A673 (cell line): ENCODE measurements at regions not wholly inside any gene's neighbourhood (a gene's known extent, or its start where the extent isn't known, plus 50 kb on each side); places are given as distances from the start of the nearest gene placed in this dataset.
A peak's percentile ranks its signal among the peaks of the same experiment; 100 is the strongest.

Source experiments
- BruUV-seq: library from RNA; stranded (reverse); fragments of 400-500 nt; replicated peaks from 2 replicates; lab custom pipeline; 2021; lab: Mats Ljungman, UMichigan
- CTCF ChIA-PET: fragments of 300-600 bp; sonication (Branson Sonifier 250); formaldehyde crosslinking; loops from one replicate; lab custom pipeline; 2022; ENCODE audit warnings: antibody characterized with exemption; lab: Charles Lee
- POLR2A ChIA-PET: fragments of 300-600 bp; sonication (Branson Sonifier 250); formaldehyde crosslinking; loops from one replicate; lab custom pipeline; 2022; ENCODE audit warnings: antibody characterized with exemption; ENCODE audit not compliant: low non-redundant PET; lab: Charles Lee
- DNase-seq: peaks from one replicate; pipeline ENCODE4 v3.0.0-alpha.2; 2015; ENCODE audit warnings: low spot score
- H3K27ac ChIP-seq: fragments of 200-600 bp; sonication (generic); 2 replicates; pipeline ENCODE4 v1.5.1; 2016; ENCODE audit warnings: mixed run types, low read depth, mild to moderate bottlenecking, mixed read lengths, antibody characterized with exemption, low read length; ENCODE audit not compliant: poor library complexity, severe bottlenecking
- H3K27me3 ChIP-seq: fragments of 200-600 bp; sonication (generic); replicated peaks from 2 replicates; pipeline ENCODE4 v1.6.1; 2017; ENCODE audit warnings: mixed run types, low read depth, mild to moderate bottlenecking, mixed read lengths, antibody characterized with exemption, low read length; ENCODE audit not compliant: insufficient read depth, poor library complexity
- H3K36me3 ChIP-seq: fragments of 200-600 bp; sonication (generic); 2 replicates; pipeline ENCODE4 v1.6.1; 2016; ENCODE audit warnings: mixed run types, mild to moderate bottlenecking, mixed read lengths, antibody characterized with exemption, low read length; ENCODE audit not compliant: insufficient read depth, poor library complexity, severe bottlenecking
- H3K4me1 ChIP-seq: fragments of 200-600 bp; sonication (generic); 2 replicates; pipeline ENCODE4 v1.6.1; 2017; ENCODE audit warnings: mixed run types, mild to moderate bottlenecking, mixed read lengths, antibody characterized with exemption, low read length; ENCODE audit not compliant: insufficient read depth, poor library complexity, severe bottlenecking
- H3K4me3 ChIP-seq: fragments of 200-600 bp; sonication (generic); 2 replicates; pipeline ENCODE4 v1.5.1; 2016; ENCODE audit warnings: low read depth, mixed run types, mild to moderate bottlenecking, mixed read lengths, low read length; ENCODE audit not compliant: poor library complexity, severe bottlenecking
- H3K9me3 ChIP-seq: fragments of 200-600 bp; sonication (generic); 2 replicates; pipeline ENCODE4 v1.6.1; 2016; ENCODE audit warnings: mixed run types, low read depth, mild to moderate bottlenecking, mixed read lengths, antibody characterized with exemption, low read length; ENCODE audit not compliant: poor library complexity, severe bottlenecking
- CTCF ChIP-seq: fragments of 300-800, 200-600 bp; sonication (generic); conservative IDR thresholded peaks from 2 replicates; pipeline ENCODE4 v1.5.1; 2017; ENCODE audit warnings: low read depth, mild to moderate bottlenecking, antibody characterized with exemption, low read length, moderate library complexity, mixed read lengths
- EZH2 ChIP-seq: fragments of 200-600 bp; sonication (generic); IDR thresholded peaks from 2 replicates; pipeline ENCODE4 v1.6.1; 2017; ENCODE audit warnings: borderline replicate concordance, low read depth, mild to moderate bottlenecking, mixed read lengths, antibody characterized with exemption, low read length; ENCODE audit not compliant: poor library complexity, severe bottlenecking
- intact Hi-C: fragments of 100-400 bp; cut with micrococcal nuclease; formaldehyde crosslinking; loops from one replicate; pipeline ENCODE4 v1.10.0; 2022; ENCODE audit not compliant: unreplicated experiment

GRCh38 chr11:8318536-8318935 is 54.9 kb upstream of the LMO1 start:
- no peak overlapping the region for H3K4me3 ChIP-seq
- intact Hi-C loops, result no loop called here
- no peak for DNase-seq
- no TSS peak for BruUV-seq
- no peaks in the 10 kb centered on the region for H3K9me3 ChIP-seq
- CTCF ChIA-PET, result no interaction called here
- H3K4me1 ChIP-seq, result no peaks in the 10 kb centered on the region
- POLR2A ChIA-PET, result no interaction called here
- TF ChIP-seq EZH2, result no peak
- TF ChIP-seq CTCF, result peak; percentile 36; the same call in 1 of the 2 replicates
- no peak overlapping the region for H3K27ac ChIP-seq
- peaks cover 77% of the 10 kb centered on the region for H3K27me3 ChIP-seq
- H3K36me3 ChIP-seq, result no peaks in the 10 kb centered on the region

DNA sequence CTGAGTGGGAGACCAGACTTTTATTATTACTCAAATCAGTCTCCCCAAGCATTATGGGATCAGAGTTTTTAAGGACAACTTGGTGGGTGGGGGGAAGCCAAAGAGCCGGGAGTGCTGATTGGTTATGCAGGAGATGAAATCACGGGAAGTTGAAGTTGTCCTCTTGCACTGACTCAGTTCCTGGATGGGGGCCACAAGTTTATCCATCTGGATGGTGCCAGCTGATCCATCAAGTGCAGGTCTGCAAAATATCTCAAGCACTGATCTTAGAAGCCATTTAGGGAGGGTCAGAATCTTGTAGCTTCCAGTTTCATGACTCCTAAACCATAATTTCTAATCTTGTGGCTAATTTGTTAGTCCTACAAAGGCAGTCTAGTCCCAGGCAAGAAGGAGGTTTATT is 53.5 kb upstream of the LMO1 start:
- no peaks in the 10 kb centered on the region for H3K36me3 ChIP-seq
- H3K27ac ChIP-seq, result no peak overlapping the region
- peaks cover 72% of the 10 kb centered on the region for H3K27me3 ChIP-seq
- TF ChIP-seq CTCF, result no peak
- TF ChIP-seq EZH2, result no peak
- intact Hi-C loops, result no loop called here
- ChIA-PET CTCF (no interaction called here), POLR2A (no interaction called here)
- no peaks in the 10 kb centered on the region for H3K9me3 ChIP-seq
- BruUV-seq, result no TSS peak
- no peaks in the 10 kb centered on the region for H3K4me1 ChIP-seq
- DNase-seq, result no peak
- no peak overlapping the region for H3K4me3 ChIP-seq

- intact Hi-C loops, result no loop called here
- BruUV-seq, result no TSS peak
- Histone ChIP-seq H3K9me3 (no peaks in the 10 kb centered on the region), H3K36me3 (no peaks in the 10 kb centered on the region), H3K4me3 (no peak overlapping the region), H3K27ac (no peak overlapping the region), H3K27me3 (peaks cover 81% of the 10 kb centered on the region), H3K4me1 (no peaks in the 10 kb centered on the region)
- CTCF ChIA-PET, result no interaction called here
- POLR2A ChIA-PET, result no interaction called here
- DNase-seq, result no peak
- TF ChIP-seq EZH2, result no peak
- TF ChIP-seq CTCF, result no peak
Measured at GRCh38 chr11:8315954-8316353, 52.3 kb upstream of the LMO1 start.
